Osteoblast (primary cell): ENCODE measurements at regions not wholly inside any gene's neighbourhood (a gene's known extent, or its start where the extent isn't known, plus 50 kb on each side); places are given as distances from the start of the nearest gene placed in this dataset.

Experiments
- DNase-seq: peaks from one replicate; pipeline ENCODE4 v3.0.0; 2011; ENCODE audit warnings: low spot score, mixed read lengths; ENCODE audit not compliant: insufficient read length; ENCODE audit errors: missing footprints
- H2AFZ ChIP-seq: 2 replicates; pipeline ENCODE4 v1.6.0; 2011; ENCODE audit warnings: mild to moderate bottlenecking, low read length
- H3K27ac ChIP-seq: 2 replicates; pipeline ENCODE4 v1.5.1; 2011; ENCODE audit warnings: mild to moderate bottlenecking, low read depth, low read length, moderate library complexity
- H3K27me3 ChIP-seq: 2 replicates; pipeline ENCODE4 v1.6.0; 2012; ENCODE audit warnings: mild to moderate bottlenecking, control low read depth, inconsistent platforms, low read length, moderate library complexity; ENCODE audit not compliant: insufficient read depth
- H3K36me3 ChIP-seq: 2 replicates; pipeline ENCODE4 v1.5.1; 2011; ENCODE audit warnings: mild to moderate bottlenecking, low read length, control low read depth, moderate library complexity; ENCODE audit not compliant: insufficient read depth
- H3K4me1 ChIP-seq: 2 replicates; pipeline ENCODE4 v1.5.1; 2011; ENCODE audit warnings: mild to moderate bottlenecking, low read length, control low read depth, moderate library complexity; ENCODE audit not compliant: insufficient read depth
- H3K4me2 ChIP-seq: 2 replicates; pipeline ENCODE4 v1.6.0; 2011; ENCODE audit warnings: mild to moderate bottlenecking, low read length; ENCODE audit not compliant: insufficient read depth
- H3K4me3 ChIP-seq: fragments of 200-600 bp; sonication (generic); 3 replicates; pipeline ENCODE4 v1.5.1; 2012; ENCODE audit warnings: mild to moderate bottlenecking, low read length, inconsistent platforms; ENCODE audit not compliant: insufficient read depth
- H3K79me2 ChIP-seq: 2 replicates; pipeline ENCODE4 v1.6.0; 2012; ENCODE audit warnings: mild to moderate bottlenecking, low read length, control low read depth, inconsistent platforms; ENCODE audit not compliant: insufficient read depth
- H3K9me3 ChIP-seq: 2 replicates; pipeline ENCODE4 v1.5.1; 2011; ENCODE audit warnings: low read depth, low read length, control low read depth
- H4K20me1 ChIP-seq: 2 replicates; pipeline ENCODE4 v1.6.0; 2012; ENCODE audit warnings: mild to moderate bottlenecking, low read length, control low read depth; ENCODE audit not compliant: insufficient read depth
- TF ChIP-seq, protein P1 (sequence below): IDR thresholded peaks from 2 replicates; pipeline ENCODE4 v1.5.1; 2011; ENCODE audit warnings: mild to moderate bottlenecking, low read depth, low read length, moderate library complexity; ENCODE audit errors: extremely low read depth

DNA sequence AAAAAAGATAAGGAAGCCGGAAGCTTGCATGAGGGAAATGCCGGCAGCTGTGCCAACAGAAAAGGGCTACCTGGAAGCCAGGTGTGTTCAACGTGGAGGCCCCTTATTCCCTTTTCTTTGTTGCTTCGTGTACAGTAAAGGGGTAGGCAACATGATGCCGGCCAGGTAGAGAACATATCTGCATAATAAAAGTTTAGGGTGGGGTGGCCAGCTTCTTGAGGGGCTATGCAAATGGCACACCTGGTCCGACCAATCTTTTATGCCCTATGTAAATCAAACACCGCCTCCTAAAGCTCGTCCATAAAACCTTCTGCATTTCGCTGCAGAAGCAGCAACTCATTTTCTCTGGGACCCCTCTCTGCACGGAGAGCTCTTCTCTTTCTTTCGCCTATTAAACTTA is 911.6 kb downstream of the KCNJ2 start:
- TF ChIP-seq, protein P1, sequence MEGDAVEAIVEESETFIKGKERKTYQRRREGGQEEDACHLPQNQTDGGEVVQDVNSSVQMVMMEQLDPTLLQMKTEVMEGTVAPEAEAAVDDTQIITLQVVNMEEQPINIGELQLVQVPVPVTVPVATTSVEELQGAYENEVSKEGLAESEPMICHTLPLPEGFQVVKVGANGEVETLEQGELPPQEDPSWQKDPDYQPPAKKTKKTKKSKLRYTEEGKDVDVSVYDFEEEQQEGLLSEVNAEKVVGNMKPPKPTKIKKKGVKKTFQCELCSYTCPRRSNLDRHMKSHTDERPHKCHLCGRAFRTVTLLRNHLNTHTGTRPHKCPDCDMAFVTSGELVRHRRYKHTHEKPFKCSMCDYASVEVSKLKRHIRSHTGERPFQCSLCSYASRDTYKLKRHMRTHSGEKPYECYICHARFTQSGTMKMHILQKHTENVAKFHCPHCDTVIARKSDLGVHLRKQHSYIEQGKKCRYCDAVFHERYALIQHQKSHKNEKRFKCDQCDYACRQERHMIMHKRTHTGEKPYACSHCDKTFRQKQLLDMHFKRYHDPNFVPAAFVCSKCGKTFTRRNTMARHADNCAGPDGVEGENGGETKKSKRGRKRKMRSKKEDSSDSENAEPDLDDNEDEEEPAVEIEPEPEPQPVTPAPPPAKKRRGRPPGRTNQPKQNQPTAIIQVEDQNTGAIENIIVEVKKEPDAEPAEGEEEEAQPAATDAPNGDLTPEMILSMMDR = no peak
- H3K4me3 ChIP-seq = no peak overlapping the region
- no peak overlapping the region for H2AFZ ChIP-seq
- H3K27me3 ChIP-seq = no peaks in the 10 kb centered on the region
- no peak overlapping the region for H3K27ac ChIP-seq
- no peaks in the 10 kb centered on the region for H3K36me3 ChIP-seq
- no peaks in the 10 kb centered on the region for H3K9me3 ChIP-seq
- H4K20me1 ChIP-seq = no peaks in the 10 kb centered on the region
- no peak overlapping the region for H3K4me2 ChIP-seq
- DNase-seq = no peak
- no peaks in the 10 kb centered on the region for H3K4me1 ChIP-seq
- H3K79me2 ChIP-seq = no peaks in the 10 kb centered on the region

DNA sequence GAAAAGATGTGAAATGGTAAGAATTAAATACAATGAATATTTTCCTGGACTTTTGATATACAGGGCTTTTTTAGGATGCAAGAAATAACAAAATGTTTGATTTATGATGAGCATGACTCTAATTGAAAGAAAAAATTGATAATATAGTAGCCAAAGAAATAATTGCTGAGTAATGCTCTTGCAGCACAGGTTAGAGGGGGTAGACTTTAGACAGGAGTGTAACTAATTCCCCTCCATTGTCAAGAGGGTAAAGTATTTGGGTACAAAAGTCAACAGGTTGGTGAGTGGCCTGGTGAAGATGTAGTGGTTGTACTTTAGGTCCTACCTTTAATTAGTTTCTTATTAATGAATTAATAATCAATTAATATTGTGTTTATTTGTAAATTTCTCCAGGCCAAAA is 912.3 kb downstream of the KCNJ2 start:
- DNase-seq = no peak
- no peak overlapping the region for H3K27ac ChIP-seq
- no peaks in the 10 kb centered on the region for H3K9me3 ChIP-seq
- no peak overlapping the region for H3K4me2 ChIP-seq
- no peaks in the 10 kb centered on the region for H4K20me1 ChIP-seq
- no peak overlapping the region for H3K4me3 ChIP-seq
- no peaks in the 10 kb centered on the region for H3K79me2 ChIP-seq
- no peaks in the 10 kb centered on the region for H3K36me3 ChIP-seq
- no peak overlapping the region for H2AFZ ChIP-seq
- TF ChIP-seq, protein P1 = no peak
- no peaks in the 10 kb centered on the region for H3K27me3 ChIP-seq
- no peaks in the 10 kb centered on the region for H3K4me1 ChIP-seq

- no peaks in the 10 kb centered on the region for H4K20me1 ChIP-seq
- no peaks in the 10 kb centered on the region for H3K9me3 ChIP-seq
- H3K4me1 ChIP-seq = no peaks in the 10 kb centered on the region
- no peaks in the 10 kb centered on the region for H3K27me3 ChIP-seq
- no peak overlapping the region for H3K4me3 ChIP-seq
- H2AFZ ChIP-seq = no peak overlapping the region
- TF ChIP-seq, protein P1 = peak; percentile 65
- H3K36me3 ChIP-seq = no peaks in the 10 kb centered on the region
- H3K4me2 ChIP-seq = no peak overlapping the region
- no peak overlapping the region for H3K27ac ChIP-seq
- H3K79me2 ChIP-seq = no peaks in the 10 kb centered on the region
- DNase-seq = no peak
Measured at GRCh38 chr17:71084219-71084618, 914.9 kb downstream of the KCNJ2 start.

- Histone ChIP-seq H2AFZ (no peak overlapping the region), H3K9me3 (no peaks in the 10 kb centered on the region), H4K20me1 (no peaks in the 10 kb centered on the region), H3K4me1 (no peaks in the 10 kb centered on the region), H3K27ac (no peak overlapping the region), H3K4me3 (no peak overlapping the region), H3K79me2 (no peaks in the 10 kb centered on the region), H3K36me3 (no peaks in the 10 kb centered on the region), H3K4me2 (no peak overlapping the region), H3K27me3 (no peaks in the 10 kb centered on the region)
- no peak for DNase-seq
- TF ChIP-seq, protein P1 = no peak
Measured at GRCh38 chr17:71084838-71085237, 915.5 kb downstream of the KCNJ2 start.
